ENCODE measurements at regions not wholly inside any gene's neighbourhood (a gene's known extent, or its start where the extent isn't known, plus 50 kb on each side); places are given as distances from the start of the nearest gene placed in this dataset.

DNA sequence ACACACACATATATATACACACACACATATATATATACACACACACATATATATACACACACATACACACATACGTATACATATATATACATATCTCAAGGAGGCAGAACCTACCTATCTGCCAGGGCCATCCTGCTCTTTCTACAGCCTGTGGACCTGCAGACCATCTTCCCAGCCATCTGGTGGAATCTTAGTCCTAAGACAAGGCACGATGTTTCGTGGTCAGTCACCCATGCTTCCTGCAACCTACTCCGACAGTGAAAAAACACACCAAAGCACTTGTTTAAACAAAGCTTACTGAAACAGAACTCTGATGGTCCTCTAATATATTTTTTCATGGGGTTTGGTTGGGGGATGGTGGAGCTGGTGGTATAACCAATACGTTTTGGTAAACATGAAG, 164.2 kb upstream of the ZNF521 start:
- Histone ChIP-seq H3K4me2 (ENCODE audit: low read depth, low read length, poor library complexity, severe bottlenecking) (no peak overlapping the region), H3K4me1 (ENCODE audit: insufficient read depth, low read length, poor library complexity, severe bottlenecking) (no peaks in the 10 kb centered on the region), H4K20me1 (ENCODE audit: insufficient read depth, low read length, poor library complexity, severe bottlenecking) (no peaks in the 10 kb centered on the region), H3K4me3 (ENCODE audit: low read length, poor library complexity, severe bottlenecking) (no peak overlapping the region), H3K9ac (ENCODE audit: low read depth, low read length, poor library complexity, severe bottlenecking) (no peak overlapping the region), H2AFZ (ENCODE audit: low read length) (no peak overlapping the region), H3K36me3 (ENCODE audit: insufficient read depth, low read length) (no peaks in the 10 kb centered on the region), H3F3A (ENCODE audit: low read depth) (no peaks in the 10 kb centered on the region), H3K9me2 (replicated peaks; ENCODE audit: low read depth, low read length) (no peaks in the 10 kb centered on the region), H3K27me3 (ENCODE audit: insufficient read depth, low read length, poor library complexity, severe bottlenecking) (no peaks in the 10 kb centered on the region), H3K79me2 (ENCODE audit: insufficient read depth, low read length) (no peaks in the 10 kb centered on the region), H3K9me3 (ENCODE audit: insufficient read depth, low read depth, low read length) (no peaks in the 10 kb centered on the region)
- TF ChIP-seq, protein P1, sequence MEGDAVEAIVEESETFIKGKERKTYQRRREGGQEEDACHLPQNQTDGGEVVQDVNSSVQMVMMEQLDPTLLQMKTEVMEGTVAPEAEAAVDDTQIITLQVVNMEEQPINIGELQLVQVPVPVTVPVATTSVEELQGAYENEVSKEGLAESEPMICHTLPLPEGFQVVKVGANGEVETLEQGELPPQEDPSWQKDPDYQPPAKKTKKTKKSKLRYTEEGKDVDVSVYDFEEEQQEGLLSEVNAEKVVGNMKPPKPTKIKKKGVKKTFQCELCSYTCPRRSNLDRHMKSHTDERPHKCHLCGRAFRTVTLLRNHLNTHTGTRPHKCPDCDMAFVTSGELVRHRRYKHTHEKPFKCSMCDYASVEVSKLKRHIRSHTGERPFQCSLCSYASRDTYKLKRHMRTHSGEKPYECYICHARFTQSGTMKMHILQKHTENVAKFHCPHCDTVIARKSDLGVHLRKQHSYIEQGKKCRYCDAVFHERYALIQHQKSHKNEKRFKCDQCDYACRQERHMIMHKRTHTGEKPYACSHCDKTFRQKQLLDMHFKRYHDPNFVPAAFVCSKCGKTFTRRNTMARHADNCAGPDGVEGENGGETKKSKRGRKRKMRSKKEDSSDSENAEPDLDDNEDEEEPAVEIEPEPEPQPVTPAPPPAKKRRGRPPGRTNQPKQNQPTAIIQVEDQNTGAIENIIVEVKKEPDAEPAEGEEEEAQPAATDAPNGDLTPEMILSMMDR (conservative IDR thresholded peaks at IDR 0.05; ENCODE audit: low read length) = no peak
- TF ChIP-seq EZH2phosphoT487 (IDR thresholded peaks at IDR 0.05; ENCODE audit: borderline replicate concordance) = no peak

DNA sequence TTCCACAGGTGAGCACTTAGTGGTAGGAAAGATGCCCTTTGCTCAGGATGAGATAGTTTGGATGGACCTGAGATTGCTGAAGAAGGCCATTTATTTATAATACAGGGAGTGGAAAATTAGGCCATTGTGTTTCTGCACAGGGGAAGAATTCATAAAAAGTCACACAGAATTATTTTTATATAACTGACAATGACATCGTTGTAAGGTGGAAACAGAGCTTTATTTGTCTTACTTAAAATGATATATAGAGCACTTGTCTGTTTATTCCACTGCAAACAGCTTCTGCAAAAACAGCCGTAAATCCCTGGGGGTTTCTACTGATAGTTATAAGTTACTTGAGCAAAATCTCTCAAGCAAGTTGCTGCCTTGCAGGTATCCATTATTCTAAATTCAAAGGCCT, 158.1 kb upstream of the ZNF521 start:
- TF ChIP-seq, protein P1 (conservative IDR thresholded peaks at IDR 0.05; ENCODE audit: low read length) = no peak
- no peak for TF ChIP-seq EZH2phosphoT487 (IDR thresholded peaks at IDR 0.05; ENCODE audit: borderline replicate concordance)
- H3K4me3 ChIP-seq (ENCODE audit: low read length, poor library complexity, severe bottlenecking) = no peak overlapping the region
- no peaks in the 10 kb centered on the region for H4K20me1 ChIP-seq (ENCODE audit: insufficient read depth, low read length, poor library complexity, severe bottlenecking)
- H3K9me3 ChIP-seq (ENCODE audit: insufficient read depth, low read depth, low read length) = no peaks in the 10 kb centered on the region
- no peaks in the 10 kb centered on the region for H3K79me2 ChIP-seq (ENCODE audit: insufficient read depth, low read length)
- no peak overlapping the region for H3K4me2 ChIP-seq (ENCODE audit: low read depth, low read length, poor library complexity, severe bottlenecking)
- H3K36me3 ChIP-seq (ENCODE audit: insufficient read depth, low read length) = no peaks in the 10 kb centered on the region
- no peaks in the 10 kb centered on the region for H3K27me3 ChIP-seq (ENCODE audit: insufficient read depth, low read length, poor library complexity, severe bottlenecking)
- H3F3A ChIP-seq (ENCODE audit: low read depth) = no peaks in the 10 kb centered on the region
- no peak overlapping the region for H2AFZ ChIP-seq (ENCODE audit: low read length)
- H3K9ac ChIP-seq (ENCODE audit: low read depth, low read length, poor library complexity, severe bottlenecking) = no peak overlapping the region
- H3K9me2 ChIP-seq (replicated peaks; ENCODE audit: low read depth, low read length) = no peaks in the 10 kb centered on the region
- H3K4me1 ChIP-seq (ENCODE audit: insufficient read depth, low read length, poor library complexity, severe bottlenecking) = peaks cover 4% of the 10 kb centered on the region

DNA sequence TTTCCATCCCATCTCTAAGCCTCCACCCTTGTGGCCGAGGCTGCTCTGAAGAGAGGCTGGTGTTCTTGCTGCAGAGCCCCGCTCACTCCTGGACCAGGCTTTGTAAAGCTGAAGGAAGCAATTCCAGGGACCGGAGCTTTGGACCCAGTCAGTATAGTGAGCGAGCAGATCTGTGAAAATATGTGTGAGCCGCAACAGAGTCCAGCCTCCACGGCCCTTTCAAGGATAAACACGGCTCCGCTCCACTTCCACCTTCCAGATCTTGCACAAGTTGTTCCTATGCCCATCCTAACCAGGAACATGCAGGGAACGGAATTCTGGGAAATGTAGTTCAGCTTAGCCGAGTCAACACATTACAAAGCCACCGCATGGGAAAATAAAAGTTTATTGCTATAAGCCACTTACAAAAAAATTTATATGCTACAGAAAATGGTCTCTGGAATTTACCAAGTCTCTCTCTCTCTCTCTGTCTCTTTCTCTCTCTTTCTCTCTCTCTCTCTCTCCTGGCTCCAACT, 151.7 kb upstream of the ZNF521 start:
- H4K20me1 ChIP-seq (ENCODE audit: insufficient read depth, low read length, poor library complexity, severe bottlenecking) = no peaks in the 10 kb centered on the region
- TF ChIP-seq, protein P1 (conservative IDR thresholded peaks at IDR 0.05; ENCODE audit: low read length) = no peak
- no peak for TF ChIP-seq EZH2phosphoT487 (IDR thresholded peaks at IDR 0.05; ENCODE audit: borderline replicate concordance)
- H3K9me2 ChIP-seq (replicated peaks; ENCODE audit: low read depth, low read length) = no peaks in the 10 kb centered on the region
- H3F3A ChIP-seq (ENCODE audit: low read depth) = no peaks in the 10 kb centered on the region
- no peaks in the 10 kb centered on the region for H3K79me2 ChIP-seq (ENCODE audit: insufficient read depth, low read length)
- no peaks in the 10 kb centered on the region for H3K36me3 ChIP-seq (ENCODE audit: insufficient read depth, low read length)
- H2AFZ ChIP-seq (ENCODE audit: low read length) = no peak overlapping the region
- H3K4me3 ChIP-seq (ENCODE audit: low read length, poor library complexity, severe bottlenecking) = no peak overlapping the region
- no peak overlapping the region for H3K4me2 ChIP-seq (ENCODE audit: low read depth, low read length, poor library complexity, severe bottlenecking)
- no peaks in the 10 kb centered on the region for H3K9me3 ChIP-seq (ENCODE audit: insufficient read depth, low read depth, low read length)
- no peak overlapping the region for H3K9ac ChIP-seq (ENCODE audit: low read depth, low read length, poor library complexity, severe bottlenecking)
- peaks cover 5% of the 10 kb centered on the region for H3K4me1 ChIP-seq (ENCODE audit: insufficient read depth, low read length, poor library complexity, severe bottlenecking)
- no peaks in the 10 kb centered on the region for H3K27me3 ChIP-seq (ENCODE audit: insufficient read depth, low read length, poor library complexity, severe bottlenecking)

Measured in Loucy (cell line).